HepG2 (cell line): ENCODE measurements at regions not wholly inside any gene's neighbourhood (a gene's known extent, or its start where the extent isn't known, plus 50 kb on each side); places are given as distances from the start of the nearest gene placed in this dataset.

Experiments
- ASH2L ChIP-seq: fragments of 300-600, 200-600 bp; sonication (generic); IDR thresholded peaks from 2 replicates; pipeline ENCODE4 v1.7.0; 2017; ENCODE audit warnings: low read depth, mild to moderate bottlenecking, moderate library complexity, mixed read lengths, low read length; ENCODE audit not compliant: insufficient read length
- CBFB ChIP-seq: sonication (generic); formaldehyde crosslinking; IDR thresholded peaks from 2 replicates; pipeline ENCODE4 v1.4.0; 2020; ENCODE audit warnings: missing genetic modification reagents
- JUND ChIP-seq: sonication (generic); formaldehyde crosslinking; IDR thresholded peaks from 2 replicates; pipeline ENCODE4 v1.8.0; 2022; ENCODE audit warnings: mild to moderate bottlenecking, missing genetic modification reagents
- POLR2A ChIP-seq, 2 experiments: IDR thresholded peaks; 2 replicates each; pipeline ENCODE4 v1.6.1; 2011; ENCODE audit warnings: low read depth in 2 of 2, low read length in 2 of 2, mild to moderate bottlenecking in 1 of 2, moderate library complexity in 1 of 2; ENCODE audit not compliant: insufficient read depth in 1 of 2
- POLR2AphosphoS5 ChIP-seq: IDR thresholded peaks from 2 replicates; pipeline ENCODE4 v1.6.1; 2012; ENCODE audit warnings: low read depth, low read length
- SIN3A ChIP-seq: IDR thresholded peaks from 2 replicates; pipeline ENCODE4 v1.6.1; 2011; ENCODE audit warnings: low read depth, mild to moderate bottlenecking, control low read depth, low read length, borderline replicate concordance
- ZNF274 ChIP-seq: sonication (generic); formaldehyde crosslinking; IDR thresholded peaks from 2 replicates; pipeline ENCODE4 v1.5.1; 2020; ENCODE audit warnings: mild to moderate bottlenecking, missing genetic modification reagents
- ZNF3 ChIP-seq: IDR thresholded peaks from 2 replicates; pipeline ENCODE4 v1.7.0; 2017; ENCODE audit warnings: inconsistent platforms
- ZNF556 ChIP-seq: sonication (generic); formaldehyde crosslinking; IDR thresholded peaks from 2 replicates; pipeline ENCODE4 v1.4.0; 2020; ENCODE audit warnings: mild to moderate bottlenecking, missing genetic modification reagents, borderline replicate concordance
- ZNF670 ChIP-seq: sonication (generic); formaldehyde crosslinking; IDR thresholded peaks from 2 replicates; pipeline ENCODE4 v1.8.0; 2022; ENCODE audit warnings: mild to moderate bottlenecking, missing genetic modification reagents, borderline replicate concordance
- ZNF816 ChIP-seq: sonication (generic); formaldehyde crosslinking; IDR thresholded peaks from 2 replicates; pipeline ENCODE4 v1.8.0; 2022; ENCODE audit warnings: missing genetic modification reagents, mild to moderate bottlenecking, borderline replicate concordance
- TF ChIP-seq, protein P1 (sequence below): sonication (generic); formaldehyde crosslinking; IDR thresholded peaks from 2 replicates; pipeline ENCODE4 v1.5.0; 2020; ENCODE audit warnings: mild to moderate bottlenecking, missing genetic modification reagents, moderate library complexity

DNA sequence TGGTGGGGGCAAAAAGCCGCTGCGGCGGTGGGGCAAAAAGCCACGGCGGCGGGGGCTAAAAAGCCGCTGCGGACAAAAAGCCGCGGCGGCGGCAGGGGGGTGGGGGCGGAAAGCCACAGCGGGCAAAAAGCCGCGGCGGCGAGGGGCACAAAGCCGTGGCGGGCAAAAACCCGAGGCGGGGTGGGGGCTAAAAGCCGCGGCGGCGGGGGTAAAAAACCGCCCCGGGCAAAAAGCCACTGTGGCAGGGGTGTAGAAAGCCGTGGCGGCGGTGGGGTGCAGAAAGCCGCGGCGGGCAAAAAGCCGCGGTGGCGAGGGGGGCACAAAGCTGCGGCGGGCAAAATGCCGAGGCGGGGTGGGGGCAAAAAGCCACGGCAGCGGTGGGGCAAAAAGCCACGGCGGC lies 3901.8 kb downstream of the SRGAP2C start:
- TF ChIP-seq ZNF556 (no peak), ZNF816 (CRISPR knock-in tag) (no peak), SIN3A (no peak), ZNF274 (CRISPR knock-in tag) (no peak), ZNF3 (no peak), CBFB (no peak), POLR2A (IDR thresholded peaks at IDR 0.05; ENCODE audit: insufficient read depth in 1 of 2, low read depth in 2 of 2, low read length in 2 of 2) (no peak), ZNF670 (CRISPR knock-in tag) (no peak), JUND (CRISPR knock-in tag) (no peak), ASH2L (no peak), POLR2AphosphoS5 (no peak)
- TF ChIP-seq, protein P1, sequence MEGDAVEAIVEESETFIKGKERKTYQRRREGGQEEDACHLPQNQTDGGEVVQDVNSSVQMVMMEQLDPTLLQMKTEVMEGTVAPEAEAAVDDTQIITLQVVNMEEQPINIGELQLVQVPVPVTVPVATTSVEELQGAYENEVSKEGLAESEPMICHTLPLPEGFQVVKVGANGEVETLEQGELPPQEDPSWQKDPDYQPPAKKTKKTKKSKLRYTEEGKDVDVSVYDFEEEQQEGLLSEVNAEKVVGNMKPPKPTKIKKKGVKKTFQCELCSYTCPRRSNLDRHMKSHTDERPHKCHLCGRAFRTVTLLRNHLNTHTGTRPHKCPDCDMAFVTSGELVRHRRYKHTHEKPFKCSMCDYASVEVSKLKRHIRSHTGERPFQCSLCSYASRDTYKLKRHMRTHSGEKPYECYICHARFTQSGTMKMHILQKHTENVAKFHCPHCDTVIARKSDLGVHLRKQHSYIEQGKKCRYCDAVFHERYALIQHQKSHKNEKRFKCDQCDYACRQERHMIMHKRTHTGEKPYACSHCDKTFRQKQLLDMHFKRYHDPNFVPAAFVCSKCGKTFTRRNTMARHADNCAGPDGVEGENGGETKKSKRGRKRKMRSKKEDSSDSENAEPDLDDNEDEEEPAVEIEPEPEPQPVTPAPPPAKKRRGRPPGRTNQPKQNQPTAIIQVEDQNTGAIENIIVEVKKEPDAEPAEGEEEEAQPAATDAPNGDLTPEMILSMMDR (CRISPR knock-in tag) = no peak
